ENCODE measurements at regions not wholly inside any gene's neighbourhood (a gene's known extent, or its start where the extent isn't known, plus 50 kb on each side); places are given as distances from the start of the nearest gene placed in this dataset.

GRCh38 chr4:180105362-180105761 lies 2137.8 kb upstream of the TENM3 start:
- no peaks in the 10 kb centered on the region for H3K36me3 ChIP-seq (ENCODE audit: control insufficient read depth in 1 of 2, insufficient read depth in 2 of 2, low read length in 2 of 2)
- no peak overlapping the region for H3K4ac ChIP-seq (ENCODE audit: low read depth, low read length)
- no peak overlapping the region for H3K18ac ChIP-seq (ENCODE audit: low read length)
- no peak for DNase-seq
- H3K79me1 ChIP-seq (ENCODE audit: low read length), result no peaks in the 10 kb centered on the region
- no peak overlapping the region for H3K14ac ChIP-seq (ENCODE audit: low read length)
- H3K9me3 ChIP-seq (ENCODE audit: insufficient read depth, low read depth, low read length), result no peaks in the 10 kb centered on the region
- H2AK5ac ChIP-seq (ENCODE audit: low read length), result no peak overlapping the region
- H3K4me3 ChIP-seq (ENCODE audit: low read depth, low read length), result no peak overlapping the region
- H2AFZ ChIP-seq (ENCODE audit: insufficient read depth, low read length, poor library complexity), result no peak overlapping the region
- H3K9ac ChIP-seq (ENCODE audit: low read length), result no peak overlapping the region
- no peak overlapping the region for H3K4me2 ChIP-seq (ENCODE audit: low read length)
- no peak overlapping the region for H3K23ac ChIP-seq (ENCODE audit: low read length)
- no CpG with 5 or more reads among the region's 3 CpGs for WGBS (ENCODE audit: extremely low coverage, insufficient coverage, insufficient read length)
- no peak overlapping the region for H2BK12ac ChIP-seq (ENCODE audit: low read length)
- H4K12ac ChIP-seq (ENCODE audit: low read depth, low read length), result no peak overlapping the region
- no peak overlapping the region for H3K27ac ChIP-seq (ENCODE audit: low read depth, low read length)
- no peaks in the 10 kb centered on the region for H3K4me1 ChIP-seq (ENCODE audit: control insufficient read depth in 1 of 2, insufficient read depth in 2 of 2, low read length in 2 of 2)
- H3K79me2 ChIP-seq (ENCODE audit: control insufficient read depth, insufficient read depth, low read length, poor library complexity), result no peaks in the 10 kb centered on the region
- H4K8ac ChIP-seq (ENCODE audit: low read depth, low read length), result no peak overlapping the region
- no peak overlapping the region for H4K91ac ChIP-seq (ENCODE audit: low read depth, low read length)
- H2BK5ac ChIP-seq (ENCODE audit: low read depth, low read length, poor library complexity), result no peak overlapping the region
- H3K27me3 ChIP-seq (ENCODE audit: insufficient read depth, low read length), result no peaks in the 10 kb centered on the region
- H2BK120ac ChIP-seq (ENCODE audit: insufficient read depth, low read length, poor library complexity), result no peak overlapping the region

GRCh38 chr4:180106122-180106521 lies 2137.1 kb upstream of the TENM3 start:
- Histone ChIP-seq H3K4me3 (ENCODE audit: low read depth, low read length) (no peak overlapping the region), H3K18ac (ENCODE audit: low read length) (no peak overlapping the region), H3K27me3 (ENCODE audit: insufficient read depth, low read length) (no peaks in the 10 kb centered on the region), H4K8ac (ENCODE audit: low read depth, low read length) (no peak overlapping the region), H2BK5ac (ENCODE audit: low read depth, low read length, poor library complexity) (no peak overlapping the region), H2BK12ac (ENCODE audit: low read length) (no peak overlapping the region), H3K27ac (ENCODE audit: low read depth, low read length) (no peak overlapping the region), H3K36me3 (ENCODE audit: control insufficient read depth in 1 of 2, insufficient read depth in 2 of 2, low read length in 2 of 2) (no peaks in the 10 kb centered on the region), H2AFZ (ENCODE audit: insufficient read depth, low read length, poor library complexity) (no peak overlapping the region), H3K4me2 (ENCODE audit: low read length) (no peak overlapping the region), H2BK120ac (ENCODE audit: insufficient read depth, low read length, poor library complexity) (no peak overlapping the region), H3K79me2 (ENCODE audit: control insufficient read depth, insufficient read depth, low read length, poor library complexity) (no peaks in the 10 kb centered on the region), H2AK5ac (ENCODE audit: low read length) (no peak overlapping the region), H3K4me1 (ENCODE audit: control insufficient read depth in 1 of 2, insufficient read depth in 2 of 2, low read length in 2 of 2) (no peaks in the 10 kb centered on the region), H3K9ac (ENCODE audit: low read length) (no peak overlapping the region), H4K91ac (ENCODE audit: low read depth, low read length) (no peak overlapping the region), H3K4ac (ENCODE audit: low read depth, low read length) (no peak overlapping the region), H3K79me1 (ENCODE audit: low read length) (no peaks in the 10 kb centered on the region), H3K9me3 (ENCODE audit: insufficient read depth, low read depth, low read length) (no peaks in the 10 kb centered on the region), H3K14ac (ENCODE audit: low read length) (no peak overlapping the region), H4K12ac (ENCODE audit: low read depth, low read length) (no peak overlapping the region), H3K23ac (ENCODE audit: low read length) (no peak overlapping the region)
- DNase-seq, result peak in 1 of 2 donors; percentile 10
- WGBS (ENCODE audit: extremely low coverage, insufficient coverage, insufficient read length), result no CpG with 5 or more reads among the region's 2 CpGs

GRCh38 chr4:180106997-180107396 lies 2136.2 kb upstream of the TENM3 start:
- no peak overlapping the region for H3K9ac ChIP-seq (ENCODE audit: low read length)

GRCh38 chr4:180116840-180117239 lies 2126.4 kb upstream of the TENM3 start:
- Histone ChIP-seq H3K79me2 (ENCODE audit: control insufficient read depth, insufficient read depth, low read length, poor library complexity) (no peaks in the 10 kb centered on the region), H2AFZ (ENCODE audit: insufficient read depth, low read length, poor library complexity) (no peak overlapping the region), H3K9me3 (ENCODE audit: insufficient read depth, low read depth, low read length) (no peaks in the 10 kb centered on the region), H2BK5ac (ENCODE audit: low read depth, low read length, poor library complexity) (no peak overlapping the region), H4K8ac (ENCODE audit: low read depth, low read length) (no peak overlapping the region), H3K9ac (ENCODE audit: low read length) (no peak overlapping the region), H3K36me3 (ENCODE audit: control insufficient read depth in 1 of 2, insufficient read depth in 2 of 2, low read length in 2 of 2) (no peaks in the 10 kb centered on the region), H2BK12ac (ENCODE audit: low read length) (no peak overlapping the region), H3K14ac (ENCODE audit: low read length) (no peak overlapping the region), H3K4ac (ENCODE audit: low read depth, low read length) (no peak overlapping the region), H3K4me1 (ENCODE audit: control insufficient read depth in 1 of 2, insufficient read depth in 2 of 2, low read length in 2 of 2) (no peaks in the 10 kb centered on the region), H4K12ac (ENCODE audit: low read depth, low read length) (no peak overlapping the region), H2AK5ac (ENCODE audit: low read length) (no peak overlapping the region), H3K79me1 (ENCODE audit: low read length) (no peaks in the 10 kb centered on the region), H3K4me3 (ENCODE audit: low read depth, low read length) (no peak overlapping the region), H4K91ac (ENCODE audit: low read depth, low read length) (no peak overlapping the region), H3K18ac (ENCODE audit: low read length) (no peak overlapping the region), H3K23ac (ENCODE audit: low read length) (no peak overlapping the region), H3K27me3 (ENCODE audit: insufficient read depth, low read length) (no peaks in the 10 kb centered on the region), H3K4me2 (ENCODE audit: low read length) (no peak overlapping the region), H3K27ac (ENCODE audit: low read depth, low read length) (no peak overlapping the region), H2BK120ac (ENCODE audit: insufficient read depth, low read length, poor library complexity) (no peak overlapping the region)
- DNase-seq, result no peak
- no CpG with 5 or more reads among the region's 4 CpGs for WGBS (ENCODE audit: extremely low coverage, insufficient coverage, insufficient read length)

More at GRCh38 chr4:180106997-180107396, 2136.2 kb upstream of the TENM3 start:
- Histone ChIP-seq H3K4me2 (ENCODE audit: low read length) (no peak overlapping the region), H2BK12ac (ENCODE audit: low read length) (no peak overlapping the region), H4K91ac (ENCODE audit: low read depth, low read length) (no peak overlapping the region), H3K27ac (ENCODE audit: low read depth, low read length) (no peak overlapping the region), H3K4me3 (ENCODE audit: low read depth, low read length) (no peak overlapping the region), H3K4me1 (ENCODE audit: control insufficient read depth in 1 of 2, insufficient read depth in 2 of 2, low read length in 2 of 2) (no peaks in the 10 kb centered on the region), H3K23ac (ENCODE audit: low read length) (no peak overlapping the region), H2AK5ac (ENCODE audit: low read length) (no peak overlapping the region), H3K18ac (ENCODE audit: low read length) (no peak overlapping the region), H3K79me2 (ENCODE audit: control insufficient read depth, insufficient read depth, low read length, poor library complexity) (no peaks in the 10 kb centered on the region), H2AFZ (ENCODE audit: insufficient read depth, low read length, poor library complexity) (no peak overlapping the region), H3K27me3 (ENCODE audit: insufficient read depth, low read length) (no peaks in the 10 kb centered on the region), H3K9me3 (ENCODE audit: insufficient read depth, low read depth, low read length) (no peaks in the 10 kb centered on the region), H4K12ac (ENCODE audit: low read depth, low read length) (no peak overlapping the region), H3K14ac (ENCODE audit: low read length) (no peak overlapping the region), H4K8ac (ENCODE audit: low read depth, low read length) (no peak overlapping the region), H3K79me1 (ENCODE audit: low read length) (no peaks in the 10 kb centered on the region), H3K4ac (ENCODE audit: low read depth, low read length) (no peak overlapping the region), H3K36me3 (ENCODE audit: control insufficient read depth in 1 of 2, insufficient read depth in 2 of 2, low read length in 2 of 2) (no peaks in the 10 kb centered on the region), H2BK120ac (ENCODE audit: insufficient read depth, low read length, poor library complexity) (no peak overlapping the region), H2BK5ac (ENCODE audit: low read depth, low read length, poor library complexity) (no peak overlapping the region)
- no CpG with 5 or more reads among the region's 6 CpGs for WGBS (ENCODE audit: extremely low coverage, insufficient coverage, insufficient read length)
- no peak for DNase-seq
